ENCODE measurements at regions not wholly inside any gene's neighbourhood (a gene's known extent, or its start where the extent isn't known, plus 50 kb on each side); places are given as distances from the start of the nearest gene placed in this dataset.

DNA sequence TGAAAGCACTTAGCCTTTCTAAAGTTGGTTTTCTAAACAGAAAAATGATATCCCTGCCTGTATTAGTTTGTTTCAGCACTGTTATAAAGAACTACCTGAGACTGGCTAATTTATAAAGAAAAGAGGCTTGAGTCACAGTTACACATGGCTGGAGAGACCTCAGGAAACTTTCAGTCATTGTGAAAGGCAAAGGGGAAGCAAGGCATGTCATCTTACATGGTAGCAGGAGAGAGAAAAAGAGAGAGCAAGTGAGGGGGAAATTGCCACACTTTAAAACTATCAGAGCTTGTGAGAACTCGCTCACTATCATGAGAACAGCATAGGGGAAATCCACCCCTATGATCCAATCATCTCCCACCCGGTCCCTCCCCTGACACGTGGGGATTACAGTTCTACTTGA, 64.9 kb downstream of the FAM170A start:
- TF ChIP-seq EZH2 (IDR thresholded peaks at IDR 0.05; ENCODE audit: borderline replicate concordance, low read depth, low read length, poor library complexity, severe bottlenecking): no peak
- TF ChIP-seq, protein P1, sequence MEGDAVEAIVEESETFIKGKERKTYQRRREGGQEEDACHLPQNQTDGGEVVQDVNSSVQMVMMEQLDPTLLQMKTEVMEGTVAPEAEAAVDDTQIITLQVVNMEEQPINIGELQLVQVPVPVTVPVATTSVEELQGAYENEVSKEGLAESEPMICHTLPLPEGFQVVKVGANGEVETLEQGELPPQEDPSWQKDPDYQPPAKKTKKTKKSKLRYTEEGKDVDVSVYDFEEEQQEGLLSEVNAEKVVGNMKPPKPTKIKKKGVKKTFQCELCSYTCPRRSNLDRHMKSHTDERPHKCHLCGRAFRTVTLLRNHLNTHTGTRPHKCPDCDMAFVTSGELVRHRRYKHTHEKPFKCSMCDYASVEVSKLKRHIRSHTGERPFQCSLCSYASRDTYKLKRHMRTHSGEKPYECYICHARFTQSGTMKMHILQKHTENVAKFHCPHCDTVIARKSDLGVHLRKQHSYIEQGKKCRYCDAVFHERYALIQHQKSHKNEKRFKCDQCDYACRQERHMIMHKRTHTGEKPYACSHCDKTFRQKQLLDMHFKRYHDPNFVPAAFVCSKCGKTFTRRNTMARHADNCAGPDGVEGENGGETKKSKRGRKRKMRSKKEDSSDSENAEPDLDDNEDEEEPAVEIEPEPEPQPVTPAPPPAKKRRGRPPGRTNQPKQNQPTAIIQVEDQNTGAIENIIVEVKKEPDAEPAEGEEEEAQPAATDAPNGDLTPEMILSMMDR (conservative IDR thresholded peaks at IDR 0.05; ENCODE audit: low read depth, low read length): no peak
